PC-3 (cell line): ENCODE measurements at regions not wholly inside any gene's neighbourhood (a gene's known extent, or its start where the extent isn't known, plus 50 kb on each side); places are given as distances from the start of the nearest gene placed in this dataset.

Source experiments
- CTCF ChIP-seq: fragments of 300-600 bp; sonication (generic); conservative IDR thresholded peaks from 2 replicates; pipeline ENCODE4 v1.5.1; 2017; ENCODE audit warnings: antibody characterized with exemption, low read depth, mild to moderate bottlenecking, low read length
- EZH2 ChIP-seq: fragments of 300-600 bp; sonication (generic); IDR thresholded peaks from one replicate; pipeline ENCODE4 v1.6.1; 2017; ENCODE audit warnings: antibody characterized with exemption, mild to moderate bottlenecking, low read length; ENCODE audit not compliant: unreplicated experiment
- EZH2phosphoT487 ChIP-seq: fragments of 300-600 bp; sonication (generic); IDR thresholded peaks from 2 replicates; pipeline ENCODE4 v1.6.1; 2018; ENCODE audit warnings: mild to moderate bottlenecking, antibody characterized with exemption, low read length, borderline replicate concordance

- TF ChIP-seq CTCF = no peak
- no peak for TF ChIP-seq EZH2
- TF ChIP-seq EZH2phosphoT487 = no peak
These were observed 206.9 kb downstream of the ARL4C start for GRCh38 chr2:234289834-234290590.
